ENCODE measurements at regions not wholly inside any gene's neighbourhood (a gene's known extent, or its start where the extent isn't known, plus 50 kb on each side); places are given as distances from the start of the nearest gene placed in this dataset.
"Not testable (repeated sequence)": the region's sequence is repeated elsewhere in the genome, so short reads cannot be mapped to it uniquely, and the experiment has no call there.

- Histone ChIP-seq H3K27ac (no peak overlapping the region), H3K4me3 (no peak overlapping the region)
Observed at GRCh38 chr10:25076506-25077177, 60.2 kb downstream of the THNSL1 start.

GRCh38 chr10:25078658-25079431 is 62.4 kb downstream of the THNSL1 start:
- Histone ChIP-seq H3K27ac (no peak overlapping the region), H3K4me3 (no peak overlapping the region)

GRCh38 chr10:25080880-25081581 is 64.6 kb downstream of the THNSL1 start:
- Histone ChIP-seq H3K27ac (peak overlapping the region in 9 of 21 experiments; percentile 9 to 75 (median 43)), H3K4me3 (no peak overlapping the region)

GRCh38 chr10:25082276-25083204 is 66.1 kb downstream of the THNSL1 start:
- H3K27ac ChIP-seq = peak overlapping the region in 2 of 21 experiments; percentile 37 to 44

GRCh38 chr10:25083546-25084111 is 67.2 kb downstream of the THNSL1 start:
- no peak overlapping the region for H3K4me3 ChIP-seq
- no peak overlapping the region for H3K27ac ChIP-seq

More at GRCh38 chr10:25082276-25083204, 66.1 kb downstream of the THNSL1 start:
- no peak overlapping the region for H3K4me3 ChIP-seq

- no peak overlapping the region for H3K27ac ChIP-seq
- H3K4me3 ChIP-seq = no peak overlapping the region
Observed at GRCh38 chr10:25084447-25084846, 68.0 kb downstream of the THNSL1 start.

- Histone ChIP-seq H3K4me3 (no peak overlapping the region), H3K27ac (no peak overlapping the region)
Observed at GRCh38 chr10:25094590-25094989, 78.2 kb downstream of the THNSL1 start.

- Histone ChIP-seq H3K27ac (no peak overlapping the region), H3K4me3 (no peak overlapping the region)
Observed at GRCh38 chr10:25097669-25098411, 77.0 kb upstream of the GPR158 start.

- Histone ChIP-seq H3K4me3 (no peak overlapping the region), H3K27ac (no peak overlapping the region)
Observed at GRCh38 chr10:25100141-25100540, 74.7 kb upstream of the GPR158 start.

- no peak overlapping the region for H3K27ac ChIP-seq
- H3K4me3 ChIP-seq = no peak overlapping the region
Observed at GRCh38 chr10:25101461-25102146, 73.2 kb upstream of the GPR158 start.

- Histone ChIP-seq H3K27ac (no peak overlapping the region), H3K4me3 (no peak overlapping the region)
Observed at GRCh38 chr10:25102147-25102822, 72.5 kb upstream of the GPR158 start.

GRCh38 chr10:25103703-25104102 is 71.1 kb upstream of the GPR158 start:
- Histone ChIP-seq H3K4me3 (no peak overlapping the region), H3K27ac (no peak overlapping the region)

- H3K27ac ChIP-seq = no peak overlapping the region
- no peak overlapping the region for H3K4me3 ChIP-seq
Observed at GRCh38 chr10:25104441-25104840, 70.4 kb upstream of the GPR158 start.

GRCh38 chr10:25105262-25105661 is 69.5 kb upstream of the GPR158 start:
- H3K27ac ChIP-seq = no peak overlapping the region
- H3K4me3 ChIP-seq = no peak overlapping the region

GRCh38 chr10:25105743-25106260 is 69.0 kb upstream of the GPR158 start:
- no peak overlapping the region for H3K27ac ChIP-seq
- no peak overlapping the region for H3K4me3 ChIP-seq

- Histone ChIP-seq H3K4me3 (no peak overlapping the region), H3K27ac (no peak overlapping the region)
Observed at GRCh38 chr10:25107756-25108155, 67.0 kb upstream of the GPR158 start.

GRCh38 chr10:25109896-25110295 is 64.9 kb upstream of the GPR158 start:
- H3K27ac ChIP-seq = not testable (repeated sequence)

More at GRCh38 chr10:25109896-25110295, 64.9 kb upstream of the GPR158 start:
- H3K4me3 ChIP-seq = not testable (repeated sequence)

Measured in skin epidermis (tissue), 12 donors.